D721Med (cell line): ENCODE measurements at regions not wholly inside any gene's neighbourhood (a gene's known extent, or its start where the extent isn't known, plus 50 kb on each side); places are given as distances from the start of the nearest gene placed in this dataset.

Source experiments
- DNase-seq: peaks from one replicate; pipeline ENCODE4 v3.0.0; 2011; ENCODE audit warnings: low spot score; ENCODE audit not compliant: insufficient read length
- FAIRE-seq: peaks from 2 replicates; lab custom pipeline; 2011; peaks lifted over from hg19 to GRCh38; lab: Jason Lieb, UNC
- TF ChIP-seq, protein P1 (sequence below): IDR thresholded peaks from 2 replicates; pipeline ENCODE4 v1.5.1; 2012; ENCODE audit warnings: mild to moderate bottlenecking, control low read depth; ENCODE audit not compliant: insufficient read depth; ENCODE audit errors: missing control alignments

DNA sequence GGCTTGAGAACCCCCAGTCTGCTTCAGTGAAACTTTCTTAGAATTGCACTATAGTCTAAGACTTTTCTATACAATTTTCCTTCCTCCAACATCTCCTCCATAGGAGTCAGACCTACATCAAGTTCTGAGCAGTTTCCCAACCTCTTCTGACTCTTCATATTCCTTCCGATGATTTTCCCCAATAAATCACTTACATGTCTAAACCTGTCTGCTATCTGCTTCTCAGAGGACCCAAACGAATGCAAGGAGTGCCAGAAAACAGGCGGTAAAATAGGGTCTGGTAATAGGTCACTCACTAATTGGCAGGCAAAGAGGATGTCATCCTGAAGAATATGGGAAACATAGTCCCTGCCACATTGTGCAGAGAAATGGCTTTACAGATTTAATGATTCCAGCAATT, 153.9 kb downstream of the PCDH18 start:
- FAIRE-seq = no peak
- no peak for DNase-seq
- TF ChIP-seq, protein P1, sequence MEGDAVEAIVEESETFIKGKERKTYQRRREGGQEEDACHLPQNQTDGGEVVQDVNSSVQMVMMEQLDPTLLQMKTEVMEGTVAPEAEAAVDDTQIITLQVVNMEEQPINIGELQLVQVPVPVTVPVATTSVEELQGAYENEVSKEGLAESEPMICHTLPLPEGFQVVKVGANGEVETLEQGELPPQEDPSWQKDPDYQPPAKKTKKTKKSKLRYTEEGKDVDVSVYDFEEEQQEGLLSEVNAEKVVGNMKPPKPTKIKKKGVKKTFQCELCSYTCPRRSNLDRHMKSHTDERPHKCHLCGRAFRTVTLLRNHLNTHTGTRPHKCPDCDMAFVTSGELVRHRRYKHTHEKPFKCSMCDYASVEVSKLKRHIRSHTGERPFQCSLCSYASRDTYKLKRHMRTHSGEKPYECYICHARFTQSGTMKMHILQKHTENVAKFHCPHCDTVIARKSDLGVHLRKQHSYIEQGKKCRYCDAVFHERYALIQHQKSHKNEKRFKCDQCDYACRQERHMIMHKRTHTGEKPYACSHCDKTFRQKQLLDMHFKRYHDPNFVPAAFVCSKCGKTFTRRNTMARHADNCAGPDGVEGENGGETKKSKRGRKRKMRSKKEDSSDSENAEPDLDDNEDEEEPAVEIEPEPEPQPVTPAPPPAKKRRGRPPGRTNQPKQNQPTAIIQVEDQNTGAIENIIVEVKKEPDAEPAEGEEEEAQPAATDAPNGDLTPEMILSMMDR = no peak

DNA sequence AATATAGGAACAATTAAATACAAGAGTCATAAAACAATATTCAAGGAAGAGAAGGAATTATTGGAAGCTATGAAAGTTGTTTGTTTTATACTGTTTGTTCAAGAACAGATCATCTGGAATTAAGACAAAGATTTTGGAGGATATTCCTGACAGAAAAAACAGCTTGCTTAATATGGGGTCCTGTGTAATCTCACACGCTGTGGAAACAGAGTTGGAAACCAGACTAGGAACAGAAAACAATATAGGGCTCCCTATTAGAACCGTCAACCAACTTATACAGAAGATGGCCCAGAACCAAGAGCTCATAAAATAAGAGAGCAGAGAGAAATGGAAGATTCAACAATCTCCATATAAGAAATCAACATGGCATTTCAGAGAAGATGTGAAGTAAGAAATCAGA, 156.0 kb downstream of the PCDH18 start:
- FAIRE-seq (no peak), DNase-seq (no peak)
- TF ChIP-seq, protein P1 = no peak

DNA sequence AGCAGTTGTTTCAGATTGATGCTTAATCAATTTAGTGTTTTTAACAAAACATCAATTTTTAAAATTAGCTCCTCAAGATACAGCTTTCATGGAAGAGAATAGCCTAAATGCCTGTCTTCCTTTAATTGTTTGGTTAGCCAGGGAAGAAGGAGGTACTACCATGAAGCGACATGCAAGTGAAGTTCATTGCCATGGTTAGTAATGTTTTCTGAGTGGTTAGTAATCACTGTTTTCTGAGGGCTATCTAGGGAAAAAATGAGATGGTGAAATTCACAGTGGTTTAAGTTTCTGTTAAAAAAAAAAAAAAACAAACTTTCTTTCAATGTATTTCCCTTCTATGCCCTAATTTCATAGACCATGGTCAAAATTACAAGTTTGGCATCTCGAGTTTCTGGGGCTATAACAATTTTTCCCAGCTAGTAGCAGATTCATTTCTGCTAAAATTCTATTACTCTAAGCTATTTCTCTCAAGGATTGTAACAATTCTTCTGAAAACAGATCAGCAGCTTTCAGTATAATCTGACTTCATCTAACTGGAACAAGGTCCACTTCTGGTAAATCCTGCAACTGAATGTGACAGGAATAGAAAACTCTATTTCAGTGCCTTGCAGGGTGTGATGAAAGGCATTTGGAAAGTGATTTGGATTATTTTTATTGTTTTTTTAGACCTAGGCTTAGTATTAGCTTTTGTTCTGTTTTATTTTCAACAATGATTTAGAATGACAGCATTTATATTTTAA, 157.0 kb downstream of the PCDH18 start:
- FAIRE-seq = no peak
- DNase-seq = no peak
- TF ChIP-seq, protein P1 = no peak

DNA sequence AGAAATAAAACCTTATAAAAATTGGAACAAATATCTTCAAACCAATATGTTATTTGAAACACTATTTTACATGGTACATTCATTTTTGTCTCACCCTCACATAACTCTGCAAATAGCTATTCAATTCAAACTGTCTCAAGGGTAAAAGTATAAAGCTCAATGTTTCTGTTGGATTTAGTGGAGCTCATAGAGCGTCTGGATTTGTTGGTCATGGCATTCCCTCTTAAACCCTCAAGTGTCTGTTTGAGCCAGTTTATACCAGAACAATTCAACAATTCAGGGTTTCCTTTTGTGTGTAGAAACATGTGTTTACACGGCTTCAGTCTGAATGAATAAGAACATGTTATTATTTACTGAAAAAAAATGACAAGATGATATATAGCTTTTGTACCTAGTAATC, 161.6 kb downstream of the PCDH18 start:
- TF ChIP-seq, protein P1 = no peak
- no peak for FAIRE-seq
- DNase-seq = no peak

DNA sequence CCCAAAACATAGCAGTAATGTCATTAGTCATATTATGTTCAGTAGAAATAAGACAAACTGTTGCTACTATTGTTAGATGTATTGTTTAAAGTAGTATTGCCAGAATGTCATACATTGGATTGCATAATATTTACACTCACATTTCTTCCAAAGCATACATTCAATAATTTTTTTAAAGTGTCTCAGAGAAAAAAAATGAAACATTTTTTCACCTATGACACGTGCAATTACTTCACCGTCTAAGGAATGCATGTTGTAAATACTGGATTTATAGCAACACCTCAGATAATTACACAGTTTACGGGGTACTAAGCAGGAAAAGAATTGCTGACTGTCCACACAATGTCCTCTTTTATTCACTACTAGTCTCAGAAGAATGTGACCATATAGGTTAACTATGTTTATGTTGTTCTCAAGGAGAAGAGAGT, 162.1 kb downstream of the PCDH18 start:
- DNase-seq (no peak), FAIRE-seq (no peak)
- TF ChIP-seq, protein P1 = no peak

DNA sequence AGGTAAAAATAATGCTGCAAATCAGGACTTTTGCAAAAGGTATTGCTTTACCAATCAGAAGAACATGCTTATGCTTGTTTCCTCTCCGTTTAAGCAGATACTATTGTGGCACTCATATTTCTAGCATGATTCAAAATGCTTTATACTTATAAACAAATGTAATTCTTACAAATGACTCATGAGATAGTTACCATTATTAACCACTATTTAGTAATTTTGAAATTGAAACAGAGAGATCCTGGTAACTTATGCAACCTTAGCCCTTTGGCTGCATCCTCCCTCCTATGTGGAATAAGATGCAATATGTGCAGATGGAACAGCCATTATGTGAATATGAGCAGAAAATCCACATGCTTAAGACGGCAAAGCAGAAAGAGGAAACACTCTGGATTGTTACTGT, 164.7 kb downstream of the PCDH18 start:
- TF ChIP-seq, protein P1 = no peak
- FAIRE-seq (no peak), DNase-seq (no peak)

DNA sequence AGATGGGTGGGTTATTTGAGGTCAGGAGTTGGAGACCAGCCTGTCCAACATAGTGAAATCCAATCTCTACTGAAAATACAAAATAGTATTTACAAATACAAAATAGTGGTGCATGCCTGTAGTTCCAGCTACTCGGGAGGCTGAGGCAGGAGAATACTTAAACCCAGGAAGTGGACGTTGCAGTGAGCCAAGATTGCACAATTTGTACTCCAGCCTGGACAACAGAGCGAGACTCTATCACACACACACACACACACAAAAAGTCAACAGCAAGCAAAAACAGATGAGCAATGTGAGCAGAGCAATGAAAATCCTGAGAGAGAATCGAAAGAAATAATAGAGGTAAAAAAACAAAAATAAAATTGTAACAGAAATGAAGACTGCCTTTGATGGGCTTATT, 168.8 kb downstream of the PCDH18 start:
- FAIRE-seq (no peak), DNase-seq (no peak)
- TF ChIP-seq, protein P1 = no peak
